ENCODE measurements at regions not wholly inside any gene's neighbourhood (a gene's known extent, or its start where the extent isn't known, plus 50 kb on each side); places are given as distances from the start of the nearest gene placed in this dataset.

- DNase-seq (ENCODE audit: low read depth) = no peak
Measured at GRCh38 chr9:108607607-108608006, 248.2 kb downstream of the ACTL7B start.

GRCh38 chr9:108606401-108606800, 249.4 kb downstream of the ACTL7B start:
- in situ Hi-C loops (cut with HindIII; ENCODE audit: low sequenced_read_pairs) = no loop called here
- DNase-seq (ENCODE audit: low read depth) = no peak
- H3K4me3 ChIP-seq (ENCODE audit: low read depth, low read length) = no peak overlapping the region
- no peak for TF ChIP-seq CTCF (IDR thresholded peaks at IDR 0.05; ENCODE audit: low read depth, low read length, missing control alignments)

More at GRCh38 chr9:108607607-108608006, 248.2 kb downstream of the ACTL7B start:
- in situ Hi-C loops (cut with HindIII; ENCODE audit: low sequenced_read_pairs) = no loop called here
- TF ChIP-seq CTCF (IDR thresholded peaks at IDR 0.05; ENCODE audit: low read depth, low read length, missing control alignments) = no peak
- no peak overlapping the region for H3K4me3 ChIP-seq (ENCODE audit: low read depth, low read length)

GRCh38 chr9:108603141-108603540, 252.6 kb downstream of the ACTL7B start:
- DNase-seq (ENCODE audit: low read depth) = no peak
- no peak for TF ChIP-seq CTCF (IDR thresholded peaks at IDR 0.05; ENCODE audit: low read depth, low read length, missing control alignments)
- in situ Hi-C loops (cut with HindIII; ENCODE audit: low sequenced_read_pairs) = no loop called here
- H3K4me3 ChIP-seq (ENCODE audit: low read depth, low read length) = no peak overlapping the region

GRCh38 chr9:108600896-108601295, 254.9 kb downstream of the ACTL7B start:
- no peak overlapping the region for H3K4me3 ChIP-seq (ENCODE audit: low read depth, low read length)
- TF ChIP-seq CTCF (IDR thresholded peaks at IDR 0.05; ENCODE audit: low read depth, low read length, missing control alignments) = no peak
- no peak for DNase-seq (ENCODE audit: low read depth)
- in situ Hi-C loops (cut with HindIII; ENCODE audit: low sequenced_read_pairs) = no loop called here

- peak; percentile 53 for DNase-seq (ENCODE audit: low read depth)
- TF ChIP-seq CTCF (IDR thresholded peaks at IDR 0.05; ENCODE audit: low read depth, low read length, missing control alignments) = no peak
- no peak overlapping the region for H3K4me3 ChIP-seq (ENCODE audit: low read depth, low read length)
- in situ Hi-C loops (cut with HindIII; ENCODE audit: low sequenced_read_pairs) = loop anchor here (25.0 kb wide), 1 partner anchor 163 kb away; no protein-coding TSS in a partner anchor
Measured at GRCh38 chr9:108599571-108599970, 256.2 kb downstream of the ACTL7B start.

- H3K4me3 ChIP-seq (ENCODE audit: low read depth, low read length) = no peak overlapping the region
- TF ChIP-seq CTCF (IDR thresholded peaks at IDR 0.05; ENCODE audit: low read depth, low read length, missing control alignments) = no peak
- in situ Hi-C loops (cut with HindIII; ENCODE audit: low sequenced_read_pairs) = loop anchor here (25.0 kb wide), 1 partner anchor 171 kb away; no protein-coding TSS in a partner anchor
- DNase-seq (ENCODE audit: low read depth) = no peak
Measured at GRCh38 chr9:108591121-108591520, 264.7 kb downstream of the ACTL7B start.

All from astrocyte of the cerebellum (primary cell).